ENCODE measurements at regions not wholly inside any gene's neighbourhood (a gene's known extent, or its start where the extent isn't known, plus 50 kb on each side); places are given as distances from the start of the nearest gene placed in this dataset.

GRCh38 chr20:57786304-57786932 is 76.6 kb upstream of the PMEPA1 start:
- 83 to 89% methylated on average over 14 of the region's 14 CpGs for WGBS, 2 donors
- H3K4me1 ChIP-seq = no peaks in the 10 kb centered on the region
- DNase-seq = no peak
- H3K9me3 ChIP-seq = no peaks in the 10 kb centered on the region
- H3K36me3 ChIP-seq = no peaks in the 10 kb centered on the region
- intact Hi-C loops (cut with DNase I) = no loop called here
- TF ChIP-seq POLR2A (IDR thresholded peaks at IDR 0.05) (no peak), EP300 (IDR thresholded peaks at IDR 0.05) (no peak), POLR2AphosphoS5 (IDR thresholded peaks at IDR 0.05) (no peak)
- TF ChIP-seq, protein P1, sequence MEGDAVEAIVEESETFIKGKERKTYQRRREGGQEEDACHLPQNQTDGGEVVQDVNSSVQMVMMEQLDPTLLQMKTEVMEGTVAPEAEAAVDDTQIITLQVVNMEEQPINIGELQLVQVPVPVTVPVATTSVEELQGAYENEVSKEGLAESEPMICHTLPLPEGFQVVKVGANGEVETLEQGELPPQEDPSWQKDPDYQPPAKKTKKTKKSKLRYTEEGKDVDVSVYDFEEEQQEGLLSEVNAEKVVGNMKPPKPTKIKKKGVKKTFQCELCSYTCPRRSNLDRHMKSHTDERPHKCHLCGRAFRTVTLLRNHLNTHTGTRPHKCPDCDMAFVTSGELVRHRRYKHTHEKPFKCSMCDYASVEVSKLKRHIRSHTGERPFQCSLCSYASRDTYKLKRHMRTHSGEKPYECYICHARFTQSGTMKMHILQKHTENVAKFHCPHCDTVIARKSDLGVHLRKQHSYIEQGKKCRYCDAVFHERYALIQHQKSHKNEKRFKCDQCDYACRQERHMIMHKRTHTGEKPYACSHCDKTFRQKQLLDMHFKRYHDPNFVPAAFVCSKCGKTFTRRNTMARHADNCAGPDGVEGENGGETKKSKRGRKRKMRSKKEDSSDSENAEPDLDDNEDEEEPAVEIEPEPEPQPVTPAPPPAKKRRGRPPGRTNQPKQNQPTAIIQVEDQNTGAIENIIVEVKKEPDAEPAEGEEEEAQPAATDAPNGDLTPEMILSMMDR (IDR thresholded peaks at IDR 0.05) = no peak
- no peaks in the 10 kb centered on the region for H3K27me3 ChIP-seq
- no peak overlapping the region for H3K4me3 ChIP-seq
- H3K27ac ChIP-seq = no peak overlapping the region

- no peak overlapping the region for H3K27ac ChIP-seq
- intact Hi-C loops (cut with DNase I) = no loop called here
- TF ChIP-seq EP300 (IDR thresholded peaks at IDR 0.05) = no peak
- TF ChIP-seq POLR2AphosphoS5 (IDR thresholded peaks at IDR 0.05) = no peak
- TF ChIP-seq, protein P1 (IDR thresholded peaks at IDR 0.05) = no peak
- TF ChIP-seq POLR2A (IDR thresholded peaks at IDR 0.05) = no peak
- H3K4me1 ChIP-seq = no peaks in the 10 kb centered on the region
- no peaks in the 10 kb centered on the region for H3K27me3 ChIP-seq
- no peak overlapping the region for H3K4me3 ChIP-seq
- no peaks in the 10 kb centered on the region for H3K9me3 ChIP-seq
- no peak for DNase-seq
- WGBS, 2 donors = 34 to 55% methylated on average over 6 of the region's 6 CpGs
- H3K36me3 ChIP-seq = no peaks in the 10 kb centered on the region
Observed at GRCh38 chr20:57785720-57786119, 75.9 kb upstream of the PMEPA1 start.

DNA sequence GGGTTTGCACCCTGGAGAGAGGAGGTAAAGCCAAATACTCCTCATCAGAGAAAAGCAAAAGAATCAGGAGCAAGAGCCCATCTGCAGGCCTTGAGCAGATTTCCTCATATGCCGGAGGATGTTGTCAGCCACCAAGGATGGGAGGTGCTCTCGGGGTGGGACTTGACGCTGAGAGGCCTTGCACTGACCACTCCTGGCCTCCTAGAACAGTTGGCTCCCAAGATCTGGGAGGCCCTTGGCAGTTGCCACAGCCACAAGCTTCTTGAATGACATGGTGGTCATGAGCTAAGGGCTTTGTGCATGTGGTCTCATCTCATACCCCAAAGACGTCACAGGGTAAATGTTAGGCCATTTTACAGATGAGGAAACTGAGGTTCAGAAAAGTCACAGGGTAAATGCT is 75.2 kb upstream of the PMEPA1 start:
- no peak overlapping the region for H3K4me3 ChIP-seq
- no peaks in the 10 kb centered on the region for H3K36me3 ChIP-seq
- TF ChIP-seq, protein P1 (IDR thresholded peaks at IDR 0.05) = no peak
- TF ChIP-seq POLR2AphosphoS5 (IDR thresholded peaks at IDR 0.05) (no peak), POLR2A (IDR thresholded peaks at IDR 0.05) (no peak), EP300 (IDR thresholded peaks at IDR 0.05) (no peak)
- DNase-seq = no peak
- intact Hi-C loops (cut with DNase I) = no loop called here
- H3K27ac ChIP-seq = no peak overlapping the region
- H3K4me1 ChIP-seq = no peaks in the 10 kb centered on the region
- 92% methylated on average over 4 of the region's 4 CpGs for WGBS, 2 donors
- no peaks in the 10 kb centered on the region for H3K27me3 ChIP-seq
- no peaks in the 10 kb centered on the region for H3K9me3 ChIP-seq

DNA sequence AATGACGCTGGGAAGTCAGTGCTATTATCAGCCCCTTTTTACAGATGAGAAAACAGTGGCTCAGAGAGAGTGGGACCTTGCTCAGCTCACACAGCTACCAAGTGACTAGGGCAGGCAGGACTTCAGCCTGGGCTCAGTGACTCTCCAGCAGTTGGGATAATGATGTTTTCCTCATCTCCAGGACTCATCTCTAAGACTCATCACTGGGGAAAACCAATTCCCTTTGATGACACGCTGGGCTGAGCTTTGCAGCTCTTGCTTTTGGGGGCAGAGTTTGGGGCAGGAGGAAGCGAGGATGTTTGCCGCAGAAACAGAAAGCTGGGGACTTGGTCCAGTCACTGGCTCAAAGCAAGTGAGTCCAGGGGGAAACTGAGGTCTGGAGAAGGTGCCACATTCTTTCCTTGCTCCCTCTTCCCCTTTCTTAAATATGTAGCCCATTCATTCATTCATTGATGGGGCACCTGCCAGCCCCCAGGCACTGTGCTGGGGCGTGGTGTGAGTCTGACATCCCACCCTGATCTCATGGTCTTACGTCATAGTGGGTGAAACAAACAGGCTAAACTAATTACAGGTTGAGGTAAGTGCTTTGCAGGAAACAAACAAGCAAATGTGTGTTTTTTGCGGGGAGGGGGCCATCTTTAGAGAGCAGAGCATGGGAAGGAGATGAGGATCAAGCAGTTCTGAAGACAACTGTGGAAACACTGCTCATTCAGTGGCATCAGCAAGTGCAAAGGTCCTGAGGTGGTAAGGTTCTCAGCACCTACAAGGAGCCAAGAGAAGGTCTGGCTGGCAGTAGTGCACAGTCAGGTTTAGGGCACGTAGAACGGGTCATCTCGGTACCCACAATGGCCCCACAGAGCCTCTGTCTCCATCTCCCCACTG is 74.4 kb upstream of the PMEPA1 start:
- no peak for DNase-seq
- H3K4me1 ChIP-seq = no peaks in the 10 kb centered on the region
- no peak overlapping the region for H3K4me3 ChIP-seq
- no peak overlapping the region for H3K27ac ChIP-seq
- TF ChIP-seq, protein P1 (IDR thresholded peaks at IDR 0.05) = no peak
- intact Hi-C loops (cut with DNase I) = no loop called here
- no peaks in the 10 kb centered on the region for H3K9me3 ChIP-seq
- no peaks in the 10 kb centered on the region for H3K36me3 ChIP-seq
- H3K27me3 ChIP-seq = no peaks in the 10 kb centered on the region
- 92% methylated on average over 10 of the region's 10 CpGs for WGBS, 2 donors
